ENCODE measurements at regions not wholly inside any gene's neighbourhood (a gene's known extent, or its start where the extent isn't known, plus 50 kb on each side); places are given as distances from the start of the nearest gene placed in this dataset.

DNA sequence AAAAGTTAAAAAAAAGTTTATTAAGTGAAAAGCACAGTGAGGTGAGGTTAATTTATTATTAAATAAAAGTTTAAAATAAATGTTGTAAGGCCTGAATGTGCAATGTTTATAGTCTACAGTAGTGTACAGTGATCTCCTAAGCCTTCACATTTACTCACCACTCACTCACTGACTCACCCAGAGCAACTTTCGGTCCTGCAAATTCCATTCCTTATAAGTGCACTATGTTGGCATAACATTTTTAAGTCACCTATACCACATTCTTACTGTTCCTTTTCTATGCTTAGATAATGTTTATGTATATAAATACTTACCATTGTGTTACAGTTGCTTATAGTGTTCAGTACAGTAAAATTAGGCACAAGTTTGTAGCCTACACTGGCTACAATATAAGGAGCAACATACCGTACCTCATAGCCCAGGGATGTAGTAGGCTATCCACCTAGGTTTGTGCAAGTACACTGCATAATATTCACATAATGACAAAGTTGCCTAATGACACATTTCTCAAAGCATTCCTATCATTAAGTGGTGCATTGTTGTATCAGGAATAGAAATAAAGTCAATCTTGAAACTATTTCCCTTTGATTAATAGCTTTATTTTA lies 426.5 kb upstream of the BRINP3 start:
- TF ChIP-seq, protein P1, sequence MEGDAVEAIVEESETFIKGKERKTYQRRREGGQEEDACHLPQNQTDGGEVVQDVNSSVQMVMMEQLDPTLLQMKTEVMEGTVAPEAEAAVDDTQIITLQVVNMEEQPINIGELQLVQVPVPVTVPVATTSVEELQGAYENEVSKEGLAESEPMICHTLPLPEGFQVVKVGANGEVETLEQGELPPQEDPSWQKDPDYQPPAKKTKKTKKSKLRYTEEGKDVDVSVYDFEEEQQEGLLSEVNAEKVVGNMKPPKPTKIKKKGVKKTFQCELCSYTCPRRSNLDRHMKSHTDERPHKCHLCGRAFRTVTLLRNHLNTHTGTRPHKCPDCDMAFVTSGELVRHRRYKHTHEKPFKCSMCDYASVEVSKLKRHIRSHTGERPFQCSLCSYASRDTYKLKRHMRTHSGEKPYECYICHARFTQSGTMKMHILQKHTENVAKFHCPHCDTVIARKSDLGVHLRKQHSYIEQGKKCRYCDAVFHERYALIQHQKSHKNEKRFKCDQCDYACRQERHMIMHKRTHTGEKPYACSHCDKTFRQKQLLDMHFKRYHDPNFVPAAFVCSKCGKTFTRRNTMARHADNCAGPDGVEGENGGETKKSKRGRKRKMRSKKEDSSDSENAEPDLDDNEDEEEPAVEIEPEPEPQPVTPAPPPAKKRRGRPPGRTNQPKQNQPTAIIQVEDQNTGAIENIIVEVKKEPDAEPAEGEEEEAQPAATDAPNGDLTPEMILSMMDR (IDR thresholded peaks at IDR 0.05; ENCODE audit: low read depth, low read length): no peak
- TF ChIP-seq MYC (IDR thresholded peaks at IDR 0.05; ENCODE audit: low read depth, low read length): no peak

All from NB4 (cell line).